WERI-Rb-1 (cell line): ENCODE measurements at regions not wholly inside any gene's neighbourhood (a gene's known extent, or its start where the extent isn't known, plus 50 kb on each side); places are given as distances from the start of the nearest gene placed in this dataset.
A peak's percentile ranks its signal among the peaks of the same experiment; 100 is the strongest.

ENCODE experiments used
- DNase-seq: peaks from one replicate; pipeline ENCODE4 v3.0.0-alpha.2; 2020
- H3K27ac ChIP-seq: fragments of 250-450 bp; sonication (Bioruptor Pico); 2 replicates; pipeline ENCODE4 v1.5.1; 2020; ENCODE audit warnings: mild to moderate bottlenecking, moderate library complexity
- H3K27me3 ChIP-seq: fragments of 250-450 bp; sonication (Bioruptor Pico); 2 replicates; pipeline ENCODE4 v1.5.1; 2021; ENCODE audit warnings: mild to moderate bottlenecking, low read depth, moderate library complexity; ENCODE audit not compliant: insufficient read depth, severe bottlenecking
- H3K36me3 ChIP-seq: fragments of 250-450 bp; sonication (Bioruptor Pico); 2 replicates; pipeline ENCODE4 v1.5.1; 2020; ENCODE audit warnings: mild to moderate bottlenecking, moderate library complexity
- H3K4me3 ChIP-seq: 2 replicates; pipeline ENCODE4 v1.5.1; 2011; ENCODE audit warnings: low read depth, mild to moderate bottlenecking, control low read depth, low read length
- H3K9me3 ChIP-seq: fragments of 250-450 bp; sonication (Bioruptor Pico); 2 replicates; pipeline ENCODE4 v1.5.1; 2021; ENCODE audit warnings: mild to moderate bottlenecking, moderate library complexity; ENCODE audit not compliant: severe bottlenecking
- TF ChIP-seq, protein P1 (sequence below): IDR thresholded peaks from 2 replicates; pipeline ENCODE4 v1.5.1; 2011; ENCODE audit warnings: low read depth, mild to moderate bottlenecking, control low read depth, inconsistent platforms, low read length

DNA sequence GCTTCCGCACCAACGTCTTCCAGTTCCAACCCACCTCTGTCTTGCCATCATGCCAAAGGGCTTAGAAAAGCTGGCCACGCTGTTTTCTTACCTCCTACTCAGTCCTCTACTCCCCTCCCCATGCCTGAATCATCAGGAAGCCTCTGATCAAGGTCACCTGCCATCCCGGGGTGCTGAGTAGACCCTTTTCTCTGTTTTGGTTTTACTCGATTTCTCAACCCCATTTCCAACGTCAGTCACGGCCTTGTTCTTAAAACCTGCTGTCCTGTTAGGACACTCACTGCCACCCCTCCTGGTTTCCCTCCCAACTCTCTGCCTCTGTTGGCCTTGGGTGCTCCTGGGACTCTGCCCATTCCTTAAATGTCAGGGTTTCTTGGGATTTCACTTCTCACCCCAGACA, 350.1 kb downstream of the FOXO1 start:
- H3K27ac ChIP-seq: no peak overlapping the region
- no peaks in the 10 kb centered on the region for H3K36me3 ChIP-seq
- no peak overlapping the region for H3K4me3 ChIP-seq
- H3K9me3 ChIP-seq: no peaks in the 10 kb centered on the region
- H3K27me3 ChIP-seq: no peaks in the 10 kb centered on the region
- TF ChIP-seq, protein P1, sequence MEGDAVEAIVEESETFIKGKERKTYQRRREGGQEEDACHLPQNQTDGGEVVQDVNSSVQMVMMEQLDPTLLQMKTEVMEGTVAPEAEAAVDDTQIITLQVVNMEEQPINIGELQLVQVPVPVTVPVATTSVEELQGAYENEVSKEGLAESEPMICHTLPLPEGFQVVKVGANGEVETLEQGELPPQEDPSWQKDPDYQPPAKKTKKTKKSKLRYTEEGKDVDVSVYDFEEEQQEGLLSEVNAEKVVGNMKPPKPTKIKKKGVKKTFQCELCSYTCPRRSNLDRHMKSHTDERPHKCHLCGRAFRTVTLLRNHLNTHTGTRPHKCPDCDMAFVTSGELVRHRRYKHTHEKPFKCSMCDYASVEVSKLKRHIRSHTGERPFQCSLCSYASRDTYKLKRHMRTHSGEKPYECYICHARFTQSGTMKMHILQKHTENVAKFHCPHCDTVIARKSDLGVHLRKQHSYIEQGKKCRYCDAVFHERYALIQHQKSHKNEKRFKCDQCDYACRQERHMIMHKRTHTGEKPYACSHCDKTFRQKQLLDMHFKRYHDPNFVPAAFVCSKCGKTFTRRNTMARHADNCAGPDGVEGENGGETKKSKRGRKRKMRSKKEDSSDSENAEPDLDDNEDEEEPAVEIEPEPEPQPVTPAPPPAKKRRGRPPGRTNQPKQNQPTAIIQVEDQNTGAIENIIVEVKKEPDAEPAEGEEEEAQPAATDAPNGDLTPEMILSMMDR: no peak
- DNase-seq: no peak

DNA sequence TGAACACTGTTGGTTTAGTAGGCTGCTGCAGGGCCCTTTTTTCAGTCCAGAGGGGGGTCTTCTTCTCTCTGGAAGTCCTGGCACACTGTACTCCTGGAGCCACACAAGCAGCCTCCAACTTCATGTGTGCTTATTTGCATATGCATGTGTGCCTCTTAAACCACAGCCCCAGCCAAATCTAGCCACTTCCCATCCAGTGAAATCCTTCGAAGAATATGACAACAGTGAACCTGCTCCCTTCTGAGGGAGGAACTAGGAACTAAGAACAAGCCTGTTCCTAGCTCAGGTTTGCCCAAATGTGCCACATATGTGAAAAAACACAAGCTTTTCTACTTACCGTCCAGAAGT, 348.5 kb downstream of the FOXO1 start:
- TF ChIP-seq, protein P1: no peak
- no peaks in the 10 kb centered on the region for H3K9me3 ChIP-seq

DNA sequence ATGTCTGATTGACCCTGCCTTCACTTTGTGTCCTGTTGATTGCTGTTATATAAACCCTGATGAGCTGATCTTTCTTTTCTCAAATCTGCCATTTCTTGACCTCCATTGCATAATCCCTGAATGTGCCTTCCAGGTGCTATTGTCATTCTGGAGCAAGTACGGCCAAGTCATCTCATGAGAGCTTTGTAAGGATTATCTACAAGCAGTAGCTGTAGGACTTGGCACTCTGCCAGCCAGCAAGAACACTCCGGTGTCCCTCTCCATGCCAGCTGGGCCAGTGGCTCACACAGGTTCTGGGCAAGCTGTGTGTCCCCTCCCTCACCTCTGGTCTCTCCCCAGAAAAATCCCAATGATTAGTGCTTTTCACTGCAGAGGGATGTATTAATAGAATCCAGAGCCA, 348.1 kb downstream of the FOXO1 start:
- Histone ChIP-seq H3K4me3 (no peak overlapping the region), H3K27me3 (no peaks in the 10 kb centered on the region), H3K36me3 (no peaks in the 10 kb centered on the region), H3K9me3 (no peaks in the 10 kb centered on the region), H3K27ac (no peak overlapping the region)
- DNase-seq: peak; percentile 82
- TF ChIP-seq, protein P1: no peak

More for the DNA sequence above, 348.5 kb downstream of the FOXO1 start:
- DNase-seq: no peak
- Histone ChIP-seq H3K27ac (no peak overlapping the region), H3K4me3 (no peak overlapping the region), H3K27me3 (no peaks in the 10 kb centered on the region), H3K36me3 (no peaks in the 10 kb centered on the region)

DNA sequence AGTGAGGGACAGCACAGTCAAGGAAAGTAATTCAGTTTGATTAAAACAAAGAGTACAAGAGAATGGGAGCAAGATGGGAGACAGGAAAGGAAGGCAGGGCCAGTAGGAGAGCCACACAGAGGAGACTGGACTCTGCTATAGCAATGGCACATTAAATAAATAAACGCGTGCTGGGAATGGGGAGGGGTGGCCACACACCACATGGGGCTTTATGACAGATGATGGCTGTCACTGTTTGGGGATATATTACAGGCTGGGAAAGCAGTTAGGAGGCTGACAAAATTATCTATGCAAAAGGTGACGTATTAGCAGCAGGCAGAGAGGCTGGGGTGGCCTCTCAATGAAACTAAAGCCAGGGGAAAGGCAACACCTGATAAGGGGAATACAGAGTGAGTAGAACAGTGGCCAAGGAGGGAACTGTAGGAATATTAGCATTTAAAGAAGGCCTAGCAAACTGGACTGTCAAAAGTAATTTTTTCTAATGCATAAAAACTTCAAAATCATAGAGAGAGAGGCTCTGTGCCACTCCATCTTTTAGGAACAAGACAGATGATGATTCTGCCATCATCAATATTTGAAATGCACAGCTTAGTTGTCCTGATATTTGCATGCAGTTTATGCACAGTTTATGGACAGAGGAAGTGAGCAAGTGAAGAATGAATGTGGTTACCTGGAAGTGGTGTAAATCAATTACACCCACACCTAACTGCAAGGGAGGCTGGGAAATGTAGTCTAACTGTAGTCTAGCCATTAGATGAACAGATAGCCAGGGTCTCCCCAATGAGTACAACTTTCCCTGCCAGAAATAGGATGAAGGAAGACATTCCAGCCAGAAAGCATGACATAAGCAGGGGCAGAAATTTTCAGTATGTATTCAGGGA, 346.5 kb downstream of the FOXO1 start:
- no peaks in the 10 kb centered on the region for H3K9me3 ChIP-seq
- no peaks in the 10 kb centered on the region for H3K36me3 ChIP-seq
- no peak for DNase-seq
- no peaks in the 10 kb centered on the region for H3K27me3 ChIP-seq
- TF ChIP-seq, protein P1: no peak
- H3K4me3 ChIP-seq: no peak overlapping the region
- H3K27ac ChIP-seq: no peak overlapping the region

DNA sequence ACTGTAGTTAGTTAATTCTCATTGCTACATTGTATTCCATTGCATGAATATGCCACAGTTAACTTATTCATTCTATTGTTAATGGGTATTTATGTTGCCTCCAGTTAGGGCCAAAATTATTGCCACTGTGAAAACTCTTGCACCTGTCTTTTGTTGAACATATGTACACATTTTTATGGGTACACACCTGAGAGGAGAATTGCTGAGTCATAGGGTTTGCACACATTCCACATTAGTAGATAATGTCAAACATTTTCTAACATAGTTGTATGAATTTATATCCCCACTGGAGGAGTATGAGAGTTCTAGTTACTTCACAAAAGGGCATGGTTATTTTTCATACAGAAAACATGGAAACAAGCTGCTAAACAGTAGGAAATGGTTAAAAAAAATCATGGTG, 338.4 kb downstream of the FOXO1 start:
- H3K27me3 ChIP-seq: no peaks in the 10 kb centered on the region
- no peak overlapping the region for H3K27ac ChIP-seq
- no peaks in the 10 kb centered on the region for H3K9me3 ChIP-seq
- no peaks in the 10 kb centered on the region for H3K36me3 ChIP-seq
- TF ChIP-seq, protein P1: no peak
- DNase-seq: no peak
- H3K4me3 ChIP-seq: no peak overlapping the region
